ENCODE measurements at regions not wholly inside any gene's neighbourhood (a gene's known extent, or its start where the extent isn't known, plus 50 kb on each side); places are given as distances from the start of the nearest gene placed in this dataset.

- no peak for TF ChIP-seq EP300 (IDR thresholded peaks at IDR 0.05)
- TF ChIP-seq CTCF (IDR thresholded peaks at IDR 0.05), result no peak
Measured at GRCh38 chr11:71336176-71336995, 84.0 kb upstream of the SHANK2 start.

All from suprapubic skin (tissue), 3 donors.